NCI-H2171 (cell line): ENCODE measurements at regions not wholly inside any gene's neighbourhood (a gene's known extent, or its start where the extent isn't known, plus 50 kb on each side); places are given as distances from the start of the nearest gene placed in this dataset.

Experiments
- DNase-seq: peaks from one replicate; lab custom pipeline; 2025; lab: John Stamatoyannopoulos, UW

DNA sequence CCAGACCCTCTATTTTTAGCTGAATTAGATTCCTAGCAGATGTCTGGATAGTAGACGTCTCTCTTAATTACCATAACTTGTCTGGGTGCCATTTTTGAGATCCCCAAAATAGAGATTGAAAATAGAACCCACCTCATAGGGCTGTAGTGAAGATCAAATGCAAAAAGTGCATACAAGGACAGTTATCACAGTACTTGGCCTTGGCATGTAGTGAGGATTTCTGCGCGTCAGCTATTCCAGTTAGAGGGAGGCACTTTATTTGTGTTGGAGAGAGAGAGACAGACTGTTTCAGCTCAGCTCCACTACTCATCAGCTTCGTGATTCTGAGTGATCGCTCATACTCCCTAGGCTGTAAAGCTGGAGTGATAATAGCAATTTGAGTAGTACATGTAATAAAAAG is 59.6 kb upstream of the CDH13 start:
- DNase-seq: no peak

DNA sequence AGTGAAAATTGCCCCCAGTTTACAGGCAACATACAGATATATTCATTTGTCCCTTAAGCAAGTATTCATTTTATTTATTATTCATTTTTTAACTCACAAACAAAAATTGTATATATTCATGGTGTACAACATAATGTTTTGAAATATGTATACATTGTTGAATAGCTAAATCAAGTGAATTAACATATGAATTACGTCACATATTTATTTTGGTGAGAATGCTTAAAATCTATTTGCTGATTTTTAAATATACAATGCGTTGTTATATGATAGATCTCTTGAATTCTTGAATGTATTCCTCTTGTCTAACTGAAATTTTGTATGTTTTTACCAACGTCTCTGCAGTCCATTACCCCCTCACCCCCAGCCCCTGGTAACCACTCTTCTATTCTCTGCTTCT is 63.4 kb upstream of the CDH13 start:
- DNase-seq: no peak

DNA sequence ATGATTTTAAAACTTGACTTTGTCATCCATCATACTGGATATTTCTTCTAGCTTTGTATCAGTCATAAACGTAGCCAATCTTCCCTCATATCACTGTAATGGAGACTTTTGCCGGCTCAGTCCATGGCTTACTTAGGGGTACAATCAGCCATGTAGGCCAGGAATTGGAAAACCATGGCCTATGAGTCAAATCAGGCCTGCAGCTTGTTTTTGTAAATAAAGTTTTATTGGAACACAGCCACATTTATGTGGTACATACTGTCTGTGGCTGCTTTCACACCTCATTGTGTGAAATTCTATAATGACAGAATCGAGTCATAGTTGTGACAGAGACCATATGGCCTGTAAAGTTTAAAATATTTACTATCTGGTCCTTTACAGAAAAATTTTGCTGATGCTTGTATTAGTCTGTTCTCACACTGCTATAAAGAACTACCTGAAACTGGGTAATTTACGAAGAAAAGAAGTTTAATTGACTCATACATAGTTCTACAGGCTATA is 64.5 kb upstream of the CDH13 start:
- DNase-seq: no peak

DNA sequence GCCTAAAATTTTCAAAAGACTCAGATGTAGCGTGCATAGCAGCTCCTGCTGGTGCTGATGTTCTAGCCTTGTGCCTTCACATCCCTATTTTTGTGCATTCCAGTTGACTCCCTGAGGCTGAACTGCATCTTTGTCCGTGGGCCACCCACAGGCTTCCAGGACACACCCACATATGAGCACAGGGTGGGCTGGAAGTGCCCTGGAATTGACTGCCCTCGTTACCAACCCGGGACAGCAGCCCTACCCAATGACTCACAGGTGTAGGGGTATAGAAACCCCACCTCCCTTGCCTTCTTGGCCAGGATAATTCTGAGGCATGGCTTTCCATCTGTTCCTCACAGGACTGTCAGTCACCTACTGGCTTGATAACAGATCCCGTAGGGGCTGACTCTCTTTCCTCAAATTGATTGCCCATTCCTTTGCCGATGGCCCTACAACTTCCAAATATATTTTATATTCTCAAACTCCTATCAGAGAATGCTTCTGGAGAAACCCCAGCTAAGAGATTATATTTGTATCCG is 65.9 kb upstream of the CDH13 start:
- DNase-seq: no peak

DNA sequence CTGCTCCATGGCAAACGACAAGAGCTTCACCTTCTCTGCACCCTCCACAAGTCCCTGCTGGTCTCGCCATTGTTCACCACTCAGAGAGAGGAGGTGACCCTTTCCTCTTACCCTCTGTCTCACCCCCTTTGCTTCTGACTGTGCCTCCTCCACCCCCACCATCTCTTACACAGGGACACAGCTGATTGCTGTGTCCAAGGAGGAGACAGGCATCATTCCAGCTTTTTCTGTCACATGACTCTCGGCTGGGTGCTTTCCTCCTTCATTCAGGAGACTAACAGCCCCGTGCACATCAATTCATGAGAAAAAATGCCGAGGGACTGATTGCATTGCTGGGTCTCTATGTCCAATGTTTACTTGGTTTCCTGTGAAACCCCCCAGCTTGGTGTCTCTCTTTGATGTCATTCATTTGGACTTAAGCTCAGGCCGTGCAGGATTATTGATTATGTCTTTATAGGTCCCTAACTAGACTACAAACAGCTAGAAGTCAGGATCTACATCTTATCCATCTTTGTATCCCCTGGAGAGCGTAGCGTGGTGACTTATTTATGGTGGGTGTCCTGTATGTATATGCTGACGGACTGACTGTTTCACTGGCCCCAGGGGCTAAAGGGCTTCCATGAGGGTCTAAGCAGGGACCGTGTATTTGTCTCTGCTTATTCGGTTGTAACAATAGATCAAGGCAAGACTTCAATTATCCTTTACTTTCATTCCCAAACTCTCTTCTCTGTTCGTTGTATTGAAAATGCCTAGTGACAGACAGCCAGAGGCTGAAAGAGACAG is 82.2 kb upstream of the CDH13 start:
- no peak for DNase-seq

DNA sequence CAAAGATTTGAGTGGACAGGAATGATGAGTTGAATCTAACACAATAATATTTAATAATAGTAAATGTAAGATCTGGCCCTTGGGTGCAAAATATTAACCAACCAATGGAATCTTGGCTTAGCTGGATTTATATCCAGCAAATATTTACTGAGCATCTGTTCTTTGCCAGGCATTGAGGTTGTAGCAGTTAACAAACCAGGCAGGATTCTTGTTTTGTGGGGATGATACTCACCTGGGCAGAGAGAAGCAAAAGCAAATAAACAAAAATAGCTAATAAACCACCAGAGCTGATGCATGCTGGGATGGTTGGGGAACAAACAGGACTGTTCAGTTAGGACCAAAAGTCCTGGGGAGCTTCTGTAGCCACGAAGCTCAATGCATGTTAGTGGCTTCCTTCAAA is 84.1 kb upstream of the CDH13 start:
- DNase-seq: no peak

DNA sequence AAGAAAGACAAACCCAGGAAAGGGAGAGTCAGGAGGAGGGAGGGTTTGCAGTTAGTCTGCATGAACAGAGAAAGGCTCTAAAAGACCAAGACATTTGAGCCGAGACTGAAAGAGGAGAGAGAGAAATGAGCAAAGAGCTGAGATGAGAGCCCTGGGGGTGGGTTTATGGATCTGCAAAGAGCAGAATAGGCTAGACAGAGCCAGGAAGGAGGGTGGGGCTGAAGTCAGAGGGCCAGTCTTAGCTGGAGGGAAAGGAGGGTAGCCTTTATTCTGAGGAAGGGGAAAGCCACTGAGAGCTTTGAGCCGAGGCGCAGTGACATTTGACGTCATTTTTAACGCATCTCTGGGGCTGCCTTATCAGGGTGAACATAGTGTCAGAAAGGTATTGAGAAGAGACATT is 85.7 kb upstream of the CDH13 start:
- DNase-seq: no peak

DNA sequence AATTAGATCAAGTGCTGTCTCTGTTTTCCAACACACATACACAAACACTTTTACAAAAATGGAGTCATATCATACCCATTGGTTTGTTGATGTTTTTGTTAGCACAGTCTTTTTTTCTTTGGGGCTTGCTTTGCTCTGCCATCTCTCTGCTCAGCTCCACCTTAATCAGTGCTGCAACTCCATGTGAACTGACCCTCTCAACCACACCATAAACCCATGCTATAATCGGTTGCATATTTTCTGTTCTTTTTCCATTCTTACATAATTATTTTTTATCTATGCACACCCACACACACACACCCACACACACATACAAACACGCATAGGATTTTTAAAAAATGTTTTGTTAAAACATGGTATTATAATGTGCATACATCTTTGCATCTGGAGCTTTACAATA is 91.0 kb upstream of the CDH13 start:
- no peak for DNase-seq

DNA sequence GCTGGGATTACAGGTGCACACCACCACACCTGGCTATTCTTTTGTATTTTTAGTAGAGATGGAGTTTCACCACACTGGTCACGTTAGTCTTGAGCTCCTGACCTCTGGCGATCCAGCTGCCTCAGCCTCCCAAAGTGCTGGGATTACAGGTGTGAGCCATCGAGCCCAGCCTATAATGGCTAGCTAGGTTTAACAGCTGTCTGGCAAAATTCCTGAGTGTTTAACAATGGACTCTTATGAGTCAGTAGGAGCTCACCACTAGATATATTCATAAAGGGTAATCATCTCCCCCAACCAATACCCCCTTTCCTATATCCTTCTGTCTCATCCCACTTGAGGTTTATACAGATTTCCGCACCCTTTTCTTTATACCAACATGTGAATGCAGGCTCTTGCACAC is 91.5 kb upstream of the CDH13 start:
- no peak for DNase-seq

DNA sequence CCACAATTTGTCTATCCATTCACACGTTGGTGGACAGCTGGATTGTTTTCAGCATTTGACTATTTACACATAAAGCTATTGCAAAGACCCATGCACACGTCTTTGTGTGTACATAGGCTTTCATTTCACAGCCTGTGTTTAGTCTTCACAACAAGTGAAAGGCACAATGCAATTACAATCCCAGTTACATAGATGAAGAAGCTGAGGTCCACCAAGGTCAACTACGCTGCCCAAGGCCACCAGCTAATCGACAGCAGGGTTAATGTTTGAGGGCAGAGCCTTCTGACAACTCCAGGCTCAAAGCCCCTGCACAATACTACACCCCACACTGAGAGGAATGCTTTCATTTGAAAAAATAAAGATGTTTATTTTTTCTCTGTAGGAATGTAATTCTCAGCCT is 93.6 kb upstream of the CDH13 start:
- no peak for DNase-seq

DNA sequence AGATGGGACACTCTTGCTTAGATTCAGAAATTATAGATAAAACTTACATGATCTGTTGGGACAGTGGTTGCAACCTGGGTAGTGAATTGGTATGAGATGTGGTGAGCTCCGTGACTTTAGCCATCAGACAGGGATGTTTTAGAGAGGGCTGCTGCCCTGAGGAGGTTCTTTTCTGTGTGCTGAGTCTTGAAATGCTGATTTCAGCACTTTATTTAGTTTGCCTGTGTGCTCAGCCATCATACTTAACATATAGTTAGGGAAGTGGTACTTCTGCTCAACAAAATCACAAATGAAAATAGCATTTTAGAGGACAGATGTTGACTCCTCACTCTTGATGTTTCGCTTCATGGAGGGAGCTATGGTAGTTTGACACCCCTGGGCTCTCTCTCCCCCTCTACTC is 95.9 kb upstream of the CDH13 start:
- no peak for DNase-seq

DNA sequence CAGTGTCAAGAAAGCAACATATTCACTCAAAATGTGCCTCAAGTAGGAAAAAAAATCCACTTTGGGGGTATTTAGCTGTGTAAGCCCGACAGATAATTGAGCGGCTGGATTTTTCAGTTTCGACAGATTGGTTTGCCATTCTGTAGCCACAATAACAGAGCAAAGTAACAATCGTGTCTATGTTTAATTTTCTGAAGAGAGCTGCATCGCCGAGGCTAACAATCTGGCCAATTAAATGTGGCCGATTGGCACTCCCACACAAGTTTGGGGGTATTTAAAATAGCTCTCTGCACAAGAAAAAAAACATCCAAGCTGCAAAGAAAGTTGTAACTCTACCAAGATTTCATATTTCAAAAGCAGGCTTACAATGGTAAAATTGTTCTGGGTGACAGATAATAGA is 99.7 kb upstream of the CDH13 start:
- DNase-seq: no peak

DNA sequence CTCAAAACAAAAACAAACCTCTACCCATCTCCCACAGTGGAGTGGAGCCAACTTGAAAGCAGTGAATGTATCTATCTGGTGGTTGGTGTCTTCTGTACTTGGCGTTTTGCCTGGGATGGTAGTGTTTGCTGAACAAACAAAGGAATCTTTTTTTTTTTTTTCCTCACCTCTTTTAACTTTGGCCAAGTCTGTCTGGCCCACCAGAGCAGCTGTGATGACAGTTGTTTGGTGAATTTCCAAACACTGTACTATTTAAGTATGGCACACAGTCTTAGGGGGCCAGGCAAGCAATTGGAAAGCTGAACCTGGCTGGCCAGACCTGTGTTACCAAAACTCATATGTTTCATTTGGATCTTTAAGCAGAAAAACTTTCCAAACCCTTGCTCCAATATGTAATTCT is 101.8 kb upstream of the CDH13 start:
- peak; percentile 79 for DNase-seq

DNA sequence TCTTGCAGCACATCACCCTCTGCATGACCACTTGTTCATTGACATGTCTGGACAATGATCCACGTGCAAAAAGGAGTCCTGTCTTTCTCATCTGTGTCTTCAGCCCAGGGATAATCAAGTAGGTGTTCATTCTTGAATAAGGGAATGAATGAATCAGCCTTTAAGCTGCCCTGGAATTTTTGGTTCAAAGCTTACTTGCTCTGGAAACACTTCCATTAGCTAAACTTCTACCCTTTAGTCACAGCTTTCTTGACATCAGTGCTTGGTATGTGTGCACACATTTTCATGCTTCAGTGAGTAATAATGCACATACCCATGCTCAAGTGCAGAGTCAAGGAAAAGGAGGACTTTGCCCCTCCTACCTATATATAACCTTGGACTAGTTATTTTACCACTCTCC is 103.0 kb upstream of the CDH13 start:
- DNase-seq: no peak

DNA sequence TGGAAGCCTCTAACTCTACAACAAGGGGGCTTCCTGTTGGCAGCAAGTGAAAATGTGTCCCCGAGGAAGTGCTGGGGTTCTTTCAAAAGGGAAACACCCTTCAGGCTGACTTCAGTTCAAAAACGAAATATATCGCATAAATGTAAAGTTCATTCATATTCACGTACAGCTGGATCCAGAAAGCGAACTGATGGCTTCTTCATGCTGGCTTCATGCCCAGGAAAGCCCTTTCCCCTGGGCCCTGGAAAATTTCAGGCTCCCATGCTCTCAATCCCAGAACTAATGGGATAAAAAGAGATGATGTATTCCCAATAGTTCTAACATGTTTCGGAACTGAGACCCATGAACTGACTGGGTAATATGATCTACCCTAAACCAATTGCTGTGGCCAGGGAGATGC is 104.7 kb upstream of the CDH13 start:
- DNase-seq: peak; percentile 53

DNA sequence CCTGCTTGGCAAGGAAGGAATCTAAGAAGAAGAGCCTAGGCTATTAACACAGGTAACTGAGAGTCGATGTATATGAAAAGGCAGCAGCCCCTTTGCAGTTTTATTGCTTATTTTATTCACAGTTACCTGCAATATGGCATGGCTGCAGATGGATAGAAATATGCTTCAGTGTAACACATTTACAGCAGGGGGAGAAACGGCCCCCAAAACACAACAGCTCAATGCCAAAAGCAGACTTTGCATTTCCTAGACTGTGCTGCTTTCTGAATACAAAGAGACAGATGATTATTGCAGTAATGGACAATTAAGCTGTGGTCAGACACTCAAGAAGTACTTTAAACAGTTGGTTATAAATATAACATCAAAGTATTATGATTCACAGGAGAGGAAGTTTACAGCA is 108.0 kb upstream of the CDH13 start:
- no peak for DNase-seq

DNA sequence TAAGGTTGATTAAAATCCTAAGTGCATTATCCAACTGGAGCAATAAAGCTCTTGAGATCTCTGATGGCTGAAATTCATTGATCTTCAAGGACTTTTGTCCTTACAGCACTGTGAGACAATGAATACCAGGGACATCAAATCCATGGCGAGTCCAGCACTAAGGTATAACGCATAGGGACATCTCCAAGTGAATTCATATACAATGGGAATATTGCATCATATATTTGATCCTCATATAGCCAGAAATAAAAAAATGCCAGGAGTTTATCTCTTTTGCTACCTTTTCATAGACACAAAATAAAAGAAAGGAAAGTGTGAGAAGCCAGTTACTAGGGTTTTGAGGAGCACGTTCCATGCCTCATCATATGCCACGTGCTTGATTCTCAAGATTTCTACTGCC is 112.5 kb upstream of the CDH13 start:
- no peak for DNase-seq

DNA sequence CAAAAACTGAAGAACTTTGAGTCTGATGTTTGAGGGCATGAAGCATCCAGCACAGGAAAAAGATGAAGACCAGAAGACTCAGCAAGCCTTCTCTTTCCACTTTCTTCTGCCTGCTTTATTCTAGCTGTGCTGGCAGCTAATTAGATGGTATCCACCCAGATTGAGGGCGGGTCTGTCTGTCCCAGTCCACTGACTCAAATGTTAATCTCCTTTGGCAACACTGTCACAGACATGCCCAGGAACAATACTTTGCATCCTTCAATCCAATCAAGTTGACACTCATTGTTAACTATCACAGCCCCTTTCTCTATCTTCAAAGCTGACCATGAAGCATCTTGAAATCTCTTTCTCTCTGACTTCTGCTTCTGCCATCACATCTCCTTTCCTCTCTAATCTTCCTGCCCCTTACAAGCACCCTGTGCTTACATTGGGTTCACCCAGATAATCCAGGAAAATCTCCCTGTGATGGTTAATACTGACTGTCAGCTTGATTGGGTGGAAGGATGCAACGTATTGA is 115.9 kb upstream of the CDH13 start:
- no peak for DNase-seq

DNA sequence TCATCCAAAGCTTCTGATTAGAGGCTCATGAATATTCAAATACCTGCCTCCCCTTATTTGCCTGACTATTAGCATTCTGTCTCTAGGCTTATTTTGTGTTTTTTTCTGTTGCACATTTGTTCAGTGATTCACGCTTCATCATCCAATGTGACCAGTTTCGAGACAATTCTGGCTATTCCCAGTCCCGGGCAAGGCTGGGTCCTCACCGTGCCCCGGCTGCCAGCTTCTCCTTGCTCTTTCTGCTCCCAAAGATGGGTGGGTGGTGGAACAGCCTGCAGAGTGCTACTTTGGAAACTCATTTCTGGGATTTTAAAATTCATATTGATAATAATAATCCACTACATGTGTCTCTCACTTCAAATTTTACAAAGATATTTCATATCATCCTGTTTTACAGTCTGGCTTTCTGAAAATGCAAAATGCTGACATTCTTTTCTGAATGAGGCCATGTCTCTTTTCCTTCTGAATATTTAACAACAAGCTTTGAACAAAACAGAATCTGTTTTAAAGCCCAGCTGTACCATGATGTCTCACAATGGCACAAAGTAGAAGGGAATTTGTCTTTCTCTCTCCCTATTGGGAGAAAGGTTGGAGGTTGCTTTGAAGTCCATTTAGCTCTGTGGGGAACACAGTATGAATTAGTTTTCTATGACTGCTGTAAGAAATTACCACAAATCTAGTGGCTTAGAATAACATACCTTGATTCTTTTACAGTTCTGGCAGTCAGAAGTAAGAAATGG is 116.9 kb upstream of the CDH13 start:
- DNase-seq: no peak

DNA sequence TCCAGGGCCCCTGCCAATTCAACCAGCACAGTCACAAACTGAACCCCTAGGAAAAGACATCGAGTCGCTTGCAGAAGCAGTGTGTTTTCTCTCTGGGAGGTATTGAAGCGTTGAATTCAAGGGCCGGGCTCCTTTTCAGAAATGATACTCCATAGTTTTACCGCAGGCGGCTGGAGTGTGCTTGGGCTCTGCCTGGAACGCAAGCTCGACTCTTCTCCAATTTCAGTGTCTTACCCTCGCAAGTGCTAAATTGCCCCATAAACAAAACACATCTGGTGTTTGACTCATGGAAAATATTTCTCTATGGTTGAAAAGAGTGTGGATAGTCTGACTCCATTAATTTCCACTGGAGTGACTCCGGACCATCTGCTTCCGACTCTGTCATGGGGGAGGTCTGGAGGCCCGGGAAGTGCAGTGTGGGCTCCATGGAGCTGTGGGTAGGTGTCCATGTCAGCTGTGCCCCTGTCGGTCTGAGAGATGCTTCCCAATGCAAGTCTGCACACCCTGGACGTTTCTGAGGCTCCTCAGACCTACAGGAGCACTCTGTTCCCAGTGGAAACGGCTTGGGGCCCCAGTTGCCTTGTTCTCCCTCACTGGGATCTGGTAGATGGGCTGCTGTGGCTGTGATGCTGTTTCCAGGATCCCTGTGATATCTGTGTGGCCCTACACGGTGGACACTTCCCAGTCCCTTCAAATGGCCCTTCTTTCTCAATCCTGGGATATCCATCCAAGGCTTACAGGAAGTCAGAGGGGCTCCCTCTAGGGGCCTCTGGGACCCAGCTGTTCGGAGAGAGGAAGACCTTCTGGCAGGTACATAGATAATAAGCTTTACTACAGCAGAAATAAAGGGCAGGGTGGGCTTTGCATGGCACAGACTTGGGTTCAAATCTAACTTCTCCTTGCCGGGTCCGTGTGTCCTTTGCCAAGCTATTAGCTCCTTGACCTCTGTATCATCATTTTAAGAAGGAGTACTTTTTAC is 119.8 kb upstream of the CDH13 start:
- DNase-seq: peak; percentile 93

DNA sequence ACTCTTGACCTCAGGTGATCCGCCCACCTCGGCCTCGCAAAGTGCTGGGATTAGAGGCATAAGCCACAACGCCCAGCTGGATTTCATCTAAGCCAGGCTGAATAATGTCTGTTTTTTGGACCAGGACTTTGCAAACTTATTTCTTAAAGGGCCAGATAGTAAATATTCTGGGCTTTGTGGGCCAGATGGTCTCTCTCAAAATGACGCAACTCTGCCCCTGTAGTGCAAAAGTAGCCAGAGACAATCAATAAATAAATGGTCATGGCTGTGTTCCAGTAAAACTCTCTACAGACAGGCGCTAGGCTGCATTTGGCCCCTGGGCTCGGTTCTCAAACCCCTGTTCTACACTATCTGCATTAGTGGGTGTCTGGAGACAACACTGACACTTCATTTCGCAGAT is 121.9 kb upstream of the CDH13 start:
- no peak for DNase-seq

DNA sequence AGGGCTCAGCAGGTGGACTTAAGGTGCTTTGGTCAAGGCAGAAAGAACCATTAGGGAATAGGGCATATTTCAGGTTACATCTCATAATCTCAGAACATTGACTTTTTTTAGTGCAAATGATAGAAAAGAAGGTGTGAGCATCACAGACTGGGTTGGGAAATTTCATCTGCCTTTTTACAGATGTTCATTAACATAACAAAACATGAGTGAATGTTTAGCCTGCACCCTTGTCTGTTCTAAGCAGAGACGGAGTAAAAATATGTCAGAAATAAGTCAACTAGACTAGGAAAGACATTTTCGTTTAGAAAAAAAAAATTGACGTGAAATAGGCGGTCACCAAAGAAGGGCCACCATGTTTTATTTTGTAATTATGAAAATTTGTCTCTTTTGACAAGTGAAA is 127.5 kb upstream of the CDH13 start:
- DNase-seq: no peak
